AG10803 (cell line): ENCODE measurements at regions not wholly inside any gene's neighbourhood (a gene's known extent, or its start where the extent isn't known, plus 50 kb on each side); places are given as distances from the start of the nearest gene placed in this dataset.

Source experiments
- DNase-seq: peaks from one replicate; pipeline ENCODE4 v3.0.0; 2010; ENCODE audit warnings: low read depth
- H3K4me3 ChIP-seq: 2 replicates; pipeline ENCODE4 v1.5.1; 2011; ENCODE audit warnings: mild to moderate bottlenecking, low read length, control low read depth
- CTCF ChIP-seq: conservative IDR thresholded peaks from 2 replicates; pipeline ENCODE4 v1.5.1; 2011; ENCODE audit warnings: mild to moderate bottlenecking, low read length, control low read depth, inconsistent platforms

GRCh38 chr16:13772782-13773181 lies 147.2 kb upstream of the ERCC4 start:
- TF ChIP-seq CTCF, result no peak
- DNase-seq, result no peak
- no peak overlapping the region for H3K4me3 ChIP-seq

- TF ChIP-seq CTCF, result no peak
- H3K4me3 ChIP-seq, result no peak overlapping the region
- DNase-seq, result no peak
Measured at GRCh38 chr16:13779676-13780075, 140.3 kb upstream of the ERCC4 start.

GRCh38 chr16:13780406-13781168 lies 139.4 kb upstream of the ERCC4 start:
- H3K4me3 ChIP-seq, result no peak overlapping the region
- DNase-seq, result no peak
- TF ChIP-seq CTCF, result no peak

- no peak overlapping the region for H3K4me3 ChIP-seq
- TF ChIP-seq CTCF, result no peak
- no peak for DNase-seq
Measured at GRCh38 chr16:13781169-13781564, 138.8 kb upstream of the ERCC4 start.

- TF ChIP-seq CTCF, result no peak
- DNase-seq, result no peak
Measured at GRCh38 chr16:13781575-13782338, 138.2 kb upstream of the ERCC4 start.

GRCh38 chr16:13791095-13791494 lies 128.9 kb upstream of the ERCC4 start:
- H3K4me3 ChIP-seq, result no peak overlapping the region
- TF ChIP-seq CTCF, result no peak
- DNase-seq, result no peak

More at GRCh38 chr16:13781575-13782338, 138.2 kb upstream of the ERCC4 start:
- H3K4me3 ChIP-seq, result no peak overlapping the region
